ENCODE measurements at regions not wholly inside any gene's neighbourhood (a gene's known extent, or its start where the extent isn't known, plus 50 kb on each side); places are given as distances from the start of the nearest gene placed in this dataset.

- no peaks in the 10 kb centered on the region for H3K79me2 ChIP-seq (ENCODE audit: control insufficient read depth, insufficient read depth, low read length)
- no peak overlapping the region for H3K27ac ChIP-seq (ENCODE audit: control insufficient read depth, insufficient read depth, low read length)
- no peak overlapping the region for H3K4me2 ChIP-seq (ENCODE audit: control insufficient read depth, extremely low read depth, insufficient read depth, low read depth, low read length)
- FAIRE-seq: no peak
- H3K9me1 ChIP-seq (ENCODE audit: control insufficient read depth, extremely low read depth, insufficient read depth, low read length): no peaks in the 10 kb centered on the region
- dilution Hi-C loops (cut with MboI; ENCODE audit: extremely low pct_ligation_motif_present, low sequenced_read_pairs): no loop called here
- H3K4me1 ChIP-seq (ENCODE audit: control insufficient read depth, extremely low read depth, insufficient read depth, low read length): no peaks in the 10 kb centered on the region
- no peak for DNase-seq (ENCODE audit: low read depth, low spot score)
- no peaks in the 10 kb centered on the region for H3K27me3 ChIP-seq (ENCODE audit: control insufficient read depth, extremely low read depth, insufficient read depth, low read length)
- H3K4me3 ChIP-seq (ENCODE audit: control insufficient read depth in 2 of 3, extremely low read depth in 1 of 3, insufficient read depth in 2 of 3, low read depth in 1 of 3, low read length in 3 of 3): no peak overlapping the region
- H3K36me3 ChIP-seq (ENCODE audit: control insufficient read depth in 2 of 2, extremely low read depth in 1 of 2, insufficient read depth in 2 of 2, low read length in 2 of 2): no peaks in the 10 kb centered on the region
- H3K9ac ChIP-seq (ENCODE audit: control insufficient read depth, extremely low read depth, insufficient read depth, low read length): no peak overlapping the region
- no peaks in the 10 kb centered on the region for H3K9me3 ChIP-seq (ENCODE audit: control insufficient read depth, low read depth, low read length)
- no peaks in the 10 kb centered on the region for H4K20me1 ChIP-seq (ENCODE audit: control insufficient read depth, extremely low read depth, insufficient read depth, low read length)
- TF ChIP-seq CTCF (optimal IDR thresholded peaks at IDR 0.05 in 1 of 3, IDR thresholded peaks at IDR 0.05 in 1 of 3, conservative IDR thresholded peaks at IDR 0.05 in 1 of 3; ENCODE audit: extremely low read depth in 1 of 3, insufficient read depth in 2 of 3, low read length in 3 of 3): no peak
- no peak for TF ChIP-seq EZH2 (IDR thresholded peaks at IDR 0.05; ENCODE audit: low read length)
- H2AFZ ChIP-seq (ENCODE audit: control insufficient read depth, low read length): no peak overlapping the region
Measured at GRCh38 chr1:164953098-164953497, 394.1 kb downstream of the PBX1 start.

GRCh38 chr1:164951508-164951907 lies 392.5 kb downstream of the PBX1 start:
- Histone ChIP-seq H3K27ac (ENCODE audit: control insufficient read depth, insufficient read depth, low read length) (no peak overlapping the region), H4K20me1 (ENCODE audit: control insufficient read depth, extremely low read depth, insufficient read depth, low read length) (no peaks in the 10 kb centered on the region), H3K36me3 (ENCODE audit: control insufficient read depth in 2 of 2, extremely low read depth in 1 of 2, insufficient read depth in 2 of 2, low read length in 2 of 2) (no peaks in the 10 kb centered on the region), H3K9me1 (ENCODE audit: control insufficient read depth, extremely low read depth, insufficient read depth, low read length) (no peaks in the 10 kb centered on the region), H3K4me1 (ENCODE audit: control insufficient read depth, extremely low read depth, insufficient read depth, low read length) (no peaks in the 10 kb centered on the region), H3K9me3 (ENCODE audit: control insufficient read depth, low read depth, low read length) (no peaks in the 10 kb centered on the region), H2AFZ (ENCODE audit: control insufficient read depth, low read length) (no peak overlapping the region), H3K9ac (ENCODE audit: control insufficient read depth, extremely low read depth, insufficient read depth, low read length) (no peak overlapping the region), H3K4me2 (ENCODE audit: control insufficient read depth, extremely low read depth, insufficient read depth, low read depth, low read length) (no peak overlapping the region), H3K79me2 (ENCODE audit: control insufficient read depth, insufficient read depth, low read length) (no peaks in the 10 kb centered on the region), H3K27me3 (ENCODE audit: control insufficient read depth, extremely low read depth, insufficient read depth, low read length) (no peaks in the 10 kb centered on the region), H3K4me3 (ENCODE audit: control insufficient read depth in 2 of 3, extremely low read depth in 1 of 3, insufficient read depth in 2 of 3, low read depth in 1 of 3, low read length in 3 of 3) (no peak overlapping the region)
- DNase-seq (ENCODE audit: low read depth, low spot score) (no peak), FAIRE-seq (no peak)
- dilution Hi-C loops (cut with MboI; ENCODE audit: extremely low pct_ligation_motif_present, low sequenced_read_pairs): no loop called here
- TF ChIP-seq CTCF (optimal IDR thresholded peaks at IDR 0.05 in 1 of 3, IDR thresholded peaks at IDR 0.05 in 1 of 3, conservative IDR thresholded peaks at IDR 0.05 in 1 of 3; ENCODE audit: extremely low read depth in 1 of 3, insufficient read depth in 2 of 3, low read length in 3 of 3) (no peak), EZH2 (IDR thresholded peaks at IDR 0.05; ENCODE audit: low read length) (no peak)

Measured in keratinocyte (primary cell).